K562 (cell line): ENCODE measurements at regions not wholly inside any gene's neighbourhood (a gene's known extent, or its start where the extent isn't known, plus 50 kb on each side); places are given as distances from the start of the nearest gene placed in this dataset.

Experiments
- ATAC-seq: fragments of 200-7000 bp; cut with Tn5 transposase; 3 replicates; pipeline ENCODE4 v1.9.1; 2020; ENCODE audit warnings: moderate library complexity
- BruUV-seq: library from RNA; stranded (reverse); fragments of 400-500 nt; replicated peaks from 2 replicates; lab custom pipeline; 2021; lab: Mats Ljungman, UMichigan
- CTCF ChIA-PET: fragments of 300-600 bp; formaldehyde crosslinking; extraction: SDS; loops from one replicate; lab custom pipeline; 2021; ENCODE audit warnings: low intra/inter-chr PET ratio; lab: Yijun Ruan, JAX
- POLR2A ChIA-PET: fragments of 300-600, 350-650 bp; sonication (Branson Sonifier 250); formaldehyde crosslinking; extraction: SDS; loops from one replicate; lab custom pipeline; 2021; ENCODE audit warnings: antibody characterized with exemption, inconsistent platforms; lab: Yijun Ruan, JAX
- DNase-seq, 4 experiments: peaks; one replicate each; pipeline versions ENCODE4 v3.0.0 to v3.0.0-alpha.2; 2011 to 2018; ENCODE audit warnings: low spot score in 3 of 4, mixed read lengths in 3 of 4; ENCODE audit errors: extremely low read depth in 1 of 4
- FAIRE-seq: peaks from 2 replicates; lab custom pipeline; 2011; peaks lifted over from hg19 to GRCh38; lab: Jason Lieb, UNC
- H2AFZ ChIP-seq: 2 replicates; pipeline ENCODE4 v1.6.0; 2011; ENCODE audit warnings: low read depth, low read length, control low read depth, inconsistent platforms
- H3K27ac ChIP-seq: fragments of 200-600 bp; 3 replicates; pipeline ENCODE4 v1.8.0; 2011; ENCODE audit warnings: low read depth, mild to moderate bottlenecking, control low read depth, inconsistent platforms, low read length, moderate library complexity, mixed read lengths; ENCODE audit errors: extremely low read depth
- H3K27me3 ChIP-seq, 2 experiments: fragments of 300-600 bp in 1 of 2; 2 replicates in 1 of 2; 3 replicates in 1 of 2; pipeline versions ENCODE4 v1.6.0 to v1.8.0; 2011; ENCODE audit warnings: inconsistent platforms in 2 of 2, low read length in 2 of 2, mild to moderate bottlenecking in 1 of 2, mixed read lengths in 1 of 2, moderate library complexity in 1 of 2; ENCODE audit not compliant: control insufficient read depth in 2 of 2, insufficient read depth in 2 of 2
- H3K36me3 ChIP-seq: fragments of 300-600 bp; 3 replicates; pipeline ENCODE4 v1.8.0; 2011; ENCODE audit warnings: mild to moderate bottlenecking, low read length, inconsistent platforms; ENCODE audit not compliant: control insufficient read depth, insufficient read depth
- H3K4me1 ChIP-seq, 2 experiments: fragments of 200-600 bp in 1 of 2; replicated peaks in 1 of 2; 2 replicates in 1 of 2; 3 replicates in 1 of 2; pipeline versions ENCODE4 v1.5.1 to v1.8.0; 2011; ENCODE audit warnings: inconsistent platforms in 2 of 2, low read length in 2 of 2, mild to moderate bottlenecking in 1 of 2, mixed read lengths in 1 of 2, moderate library complexity in 1 of 2; ENCODE audit not compliant: control insufficient read depth in 2 of 2, insufficient read depth in 2 of 2
- H3K4me2 ChIP-seq: 2 replicates; pipeline ENCODE4 v1.6.1; 2011; ENCODE audit warnings: low read length, control low read depth, inconsistent platforms, mixed read lengths; ENCODE audit not compliant: insufficient read depth
- H3K4me3 ChIP-seq: fragments of 200-600 bp; sonication (generic), shearing (Covaris generic); 2 replicates; pipeline ENCODE4 v1.5.1; 2016; ENCODE audit warnings: control low read depth, inconsistent platforms
- H3K79me2 ChIP-seq: fragments of 200-600 bp; 3 replicates; pipeline ENCODE4 v1.8.0; 2011; ENCODE audit warnings: low read length, inconsistent platforms; ENCODE audit not compliant: control insufficient read depth, insufficient read depth
- H3K9ac ChIP-seq, 2 experiments: 2 replicates each; pipeline versions ENCODE4 v1.6.0 to v1.6.1; 2011; ENCODE audit warnings: low read depth in 2 of 2, low read length in 2 of 2, control low read depth in 1 of 2, inconsistent platforms in 1 of 2, mild to moderate bottlenecking in 1 of 2, mixed read lengths in 1 of 2; ENCODE audit not compliant: insufficient read depth in 1 of 2
- H3K9me1 ChIP-seq: one replicate; pipeline ENCODE4 v1.6.0; 2011; ENCODE audit warnings: inconsistent platforms, mild to moderate bottlenecking, low read length, moderate library complexity; ENCODE audit not compliant: control insufficient read depth, insufficient read depth
- H3K9me3 ChIP-seq: replicated peaks from 2 replicates; pipeline ENCODE4 v1.5.1; 2011; ENCODE audit warnings: low read depth, low read length, inconsistent platforms; ENCODE audit not compliant: control insufficient read depth, insufficient read depth
- H4K20me1 ChIP-seq: replicated peaks from 2 replicates; pipeline ENCODE4 v1.6.1; 2011; ENCODE audit warnings: low read length, inconsistent platforms, mixed read lengths; ENCODE audit not compliant: control insufficient read depth, insufficient read depth
- ASH1L ChIP-seq: fragments of 450-650 bp; IDR thresholded peaks from 2 replicates; pipeline ENCODE4 v1.6.1; 2018; ENCODE audit warnings: borderline replicate concordance, mild to moderate bottlenecking, low read depth; ENCODE audit not compliant: partially characterized antibody
- ATF7 ChIP-seq: fragments of 450-650 bp; IDR thresholded peaks from 2 replicates; pipeline ENCODE4 v1.7.1; 2014; ENCODE audit warnings: mild to moderate bottlenecking, moderate library complexity
- BCL6 ChIP-seq: fragments of 250-450 bp; sonication (Bioruptor Pico); IDR thresholded peaks from 2 replicates; pipeline ENCODE4 v1.4.0; 2020
- DPF2 ChIP-seq: fragments of 450-650 bp; IDR thresholded peaks from 2 replicates; pipeline ENCODE4 v1.6.1; 2016
- E2F3 ChIP-seq: fragments of 250-450 bp; sonication (Bioruptor Pico); IDR thresholded peaks from 2 replicates; pipeline ENCODE4 v1.4.0; 2020; ENCODE audit warnings: mild to moderate bottlenecking
- EGR1 ChIP-seq: fragments of 450-650 bp; conservative IDR thresholded peaks from 2 replicates; pipeline ENCODE4 v1.6.1; 2017; ENCODE audit warnings: mild to moderate bottlenecking
- GTF2F1 ChIP-seq: IDR thresholded peaks from 2 replicates; pipeline ENCODE4 v1.6.1; 2011; ENCODE audit warnings: low read depth, low read length, improper control_type of control experiment
- JUN ChIP-seq, 2 experiments: sonication (generic) in 1 of 2; formaldehyde crosslinking in 1 of 2; IDR thresholded peaks; 2 replicates each; pipeline versions ENCODE4 v1.6.1 to v1.8.0; 2012 to 2022; ENCODE audit warnings: borderline replicate concordance in 2 of 2, mild to moderate bottlenecking in 2 of 2, improper control_type of control experiment in 1 of 2, low read depth in 1 of 2, low read length in 1 of 2, missing genetic modification reagents in 1 of 2
- KAT2B ChIP-seq: IDR thresholded peaks from one replicate; pipeline ENCODE4 v1.6.1; 2012; ENCODE audit warnings: low read depth, mild to moderate bottlenecking, control low read depth, inconsistent platforms, low read length, moderate library complexity
- KAT8 ChIP-seq: fragments of 450-650 bp; IDR thresholded peaks from 2 replicates; pipeline ENCODE4 v1.6.1; 2016; ENCODE audit warnings: low read depth, mild to moderate bottlenecking
- RB1 ChIP-seq: fragments of 450-650 bp; IDR thresholded peaks from 2 replicates; pipeline ENCODE4 v1.6.1; 2017; ENCODE audit warnings: low read depth, mild to moderate bottlenecking
- SETDB1 ChIP-seq: IDR thresholded peaks from one replicate; pipeline ENCODE4 v1.6.1; 2012; ENCODE audit warnings: low read length, control low read depth, inconsistent platforms
- SPI1 ChIP-seq: IDR thresholded peaks from 2 replicates; pipeline ENCODE4 v1.6.1; 2011; ENCODE audit warnings: low read depth, low read length, control low read depth, borderline replicate concordance
- TCFL5 ChIP-seq: fragments of 250-450 bp; sonication (Bioruptor Pico); conservative IDR thresholded peaks from 2 replicates; pipeline ENCODE4 v1.6.1; 2021; ENCODE audit warnings: mild to moderate bottlenecking, moderate library complexity, matching md5 sums
- TSC22D4 ChIP-seq: fragments of 450-650 bp; IDR thresholded peaks from 2 replicates; pipeline ENCODE4 v1.6.1; 2016; ENCODE audit warnings: missing genetic modification characterization, missing biosample characterization, control low read depth
- XRCC3 ChIP-seq: fragments of 450-650 bp; IDR thresholded peaks from 2 replicates; pipeline ENCODE4 v1.6.1; 2017; ENCODE audit warnings: mild to moderate bottlenecking, moderate library complexity
- ZMIZ1 ChIP-seq, 2 experiments: fragments of 150-350 bp in 1 of 2; IDR thresholded peaks; 2 replicates each; pipeline ENCODE4 v1.6.1; 2012 to 2016; ENCODE audit warnings: low read depth in 2 of 2, low read length in 2 of 2, mild to moderate bottlenecking in 1 of 2, moderate library complexity in 1 of 2
- ZNF253 ChIP-seq: fragments of 250-450 bp; sonication (Bioruptor Pico); conservative IDR thresholded peaks from 2 replicates; pipeline ENCODE4 v1.6.1; 2021; ENCODE audit warnings: mild to moderate bottlenecking
- ZNF263 ChIP-seq: sonication (generic); formaldehyde crosslinking; IDR thresholded peaks from 2 replicates; pipeline ENCODE4 v1.8.0; 2022; ENCODE audit warnings: mild to moderate bottlenecking, missing genetic modification reagents, borderline replicate concordance
- ZNF324 ChIP-seq: fragments of 250-450 bp; sonication (Bioruptor Pico); IDR thresholded peaks from 2 replicates; pipeline ENCODE4 v1.4.0; 2020; ENCODE audit warnings: mild to moderate bottlenecking
- WGBS: fragments of 100-300 bp; shearing (Covaris generic); methylation state at CpG from one replicate; pipeline ENCODE4 v1.1.6; 2016; ENCODE audit warnings: low coverage, mixed read lengths; ENCODE audit not compliant: insufficient coverage; ENCODE audit errors: missing lambda C conversion rate; 5-methylcytosine and 5-hydroxymethylcytosine counted together
- in situ Hi-C: fragments of 300-500 bp; cut with MboI; formaldehyde crosslinking; loops from 4 replicates; pipeline ENCODE4 v1.15.0; 2018; ENCODE audit warnings: inconsistent platforms, mixed read lengths
- intact Hi-C: fragments of 100-400 bp; cut with micrococcal nuclease; formaldehyde crosslinking; loops from 2 replicates; pipeline ENCODE4 v1.14.2; 2022

GRCh38 chr14:27236601-27237000, 638.8 kb upstream of the NOVA1 start:
- Histone ChIP-seq H3K4me2 (no peak overlapping the region), H3K4me3 (no peak overlapping the region), H3K79me2 (no peaks in the 10 kb centered on the region), H3K4me1 (no peaks in the 10 kb centered on the region), H3K9me3 (no peaks in the 10 kb centered on the region), H3K27me3 (no peaks in the 10 kb centered on the region), H3K9ac (no peak overlapping the region), H2AFZ (no peak overlapping the region), H4K20me1 (no peaks in the 10 kb centered on the region), H3K27ac (no peak overlapping the region), H3K9me1 (no peaks in the 10 kb centered on the region), H3K36me3 (no peaks in the 10 kb centered on the region)
- ChIA-PET CTCF (no interaction called here), POLR2A (no interaction called here)
- DNase-seq (no peak), FAIRE-seq (no peak), ATAC-seq (no peak)
- in situ Hi-C loops (no loop called here), intact Hi-C loops (no loop called here)
- WGBS: 0% methylated on average over 2 of the region's 2 CpGs
- TF ChIP-seq DPF2: no peak
- no peak for TF ChIP-seq XRCC3
- no peak for TF ChIP-seq BCL6 (CRISPR knock-in tag)
- no peak for TF ChIP-seq KAT2B
- TF ChIP-seq ZMIZ1 (IDR thresholded peaks at IDR 0.05; ENCODE audit: low read depth in 2 of 2, low read length in 2 of 2): no peak
- no peak for TF ChIP-seq ZNF324
- no peak for TF ChIP-seq SETDB1
- no peak for TF ChIP-seq TSC22D4 (tag)
- no peak for TF ChIP-seq JUN (IDR thresholded peaks at IDR 0.05; ENCODE audit: borderline replicate concordance, low read depth, low read length)
- TF ChIP-seq JUN (CRISPR knock-in tag; IDR thresholded peaks at IDR 0.05; ENCODE audit: borderline replicate concordance): no peak
- TF ChIP-seq ASH1L: no peak
- no peak for TF ChIP-seq GTF2F1
- no peak for TF ChIP-seq E2F3 (CRISPR knock-in tag)
- no peak for TF ChIP-seq RB1
- TF ChIP-seq TCFL5 (CRISPR knock-in tag): no peak
- no peak for TF ChIP-seq ZNF253
- no peak for TF ChIP-seq ATF7
- TF ChIP-seq EGR1: no peak
- no peak for TF ChIP-seq KAT8
- no peak for TF ChIP-seq ZNF263
- no peak for TF ChIP-seq SPI1
- BruUV-seq: no TSS peak
